H1 (cell line): ENCODE measurements at regions not wholly inside any gene's neighbourhood (a gene's known extent, or its start where the extent isn't known, plus 50 kb on each side); places are given as distances from the start of the nearest gene placed in this dataset.

ENCODE experiments used
- BACH1 ChIP-seq: IDR thresholded peaks from 2 replicates; pipeline ENCODE4 v1.6.1; 2012; ENCODE audit warnings: low read length, improper control_type of control experiment
- CBX5 ChIP-seq: fragments of 300-800, 300-1000 bp; sonication (generic); IDR thresholded peaks from 2 replicates; pipeline ENCODE4 v1.7.1; 2016; ENCODE audit warnings: antibody characterized with exemption, low read length, low read depth
- CEBPB ChIP-seq: IDR thresholded peaks from 2 replicates; pipeline ENCODE4 v1.6.1; 2012; ENCODE audit warnings: low read depth, low read length
- CHD1 ChIP-seq: IDR thresholded peaks from 2 replicates; pipeline ENCODE4 v1.6.1; 2012; ENCODE audit warnings: low read depth, low read length, improper control_type of control experiment
- CTBP2 ChIP-seq: IDR thresholded peaks from 2 replicates; pipeline ENCODE4 v1.7.0; 2011; ENCODE audit warnings: borderline replicate concordance, mild to moderate bottlenecking, moderate library complexity, mixed read lengths, low read length; ENCODE audit not compliant: insufficient read depth, insufficient read length
- GABPA ChIP-seq: IDR thresholded peaks from 2 replicates; pipeline ENCODE4 v1.6.1; 2011; ENCODE audit warnings: mild to moderate bottlenecking, low read length, moderate library complexity, borderline replicate concordance; ENCODE audit not compliant: insufficient read depth
- JUN ChIP-seq: IDR thresholded peaks from 2 replicates; pipeline ENCODE4 v1.6.1; 2011; ENCODE audit warnings: low read depth, mild to moderate bottlenecking, improper control_type of control experiment, low read length
- NANOG ChIP-seq: IDR thresholded peaks from 2 replicates; pipeline ENCODE4 v1.6.1; 2011; ENCODE audit warnings: low read length, low read depth, mild to moderate bottlenecking, inconsistent platforms; ENCODE audit not compliant: insufficient read depth, poor library complexity, severe bottlenecking
- PHF8 ChIP-seq: fragments of 200-600 bp; sonication (generic); conservative IDR thresholded peaks from 2 replicates; pipeline ENCODE4 v1.7.1; 2012; ENCODE audit warnings: low read depth, mild to moderate bottlenecking, inconsistent platforms, low read length, moderate library complexity
- POLR2A ChIP-seq, 2 experiments: IDR thresholded peaks; 1 replicate in 1 of 2; 2 replicates in 1 of 2; pipeline ENCODE4 v1.6.1; 2011; ENCODE audit warnings: low read depth in 2 of 2, low read length in 2 of 2, mild to moderate bottlenecking in 2 of 2; ENCODE audit errors: control extremely low read depth in 1 of 2
- POU5F1 ChIP-seq: IDR thresholded peaks from 2 replicates; pipeline ENCODE4 v1.6.1; 2011; ENCODE audit warnings: low read depth, mild to moderate bottlenecking, low read length, moderate library complexity
- RXRA ChIP-seq: IDR thresholded peaks from 2 replicates; pipeline ENCODE4 v1.6.1; 2011; ENCODE audit warnings: low read depth, mild to moderate bottlenecking, low read length, moderate library complexity; ENCODE audit not compliant: insufficient read depth
- SAP30 ChIP-seq: fragments of 300-600 bp; sonication (generic); IDR thresholded peaks from 2 replicates; pipeline ENCODE4 v1.7.1; 2012; ENCODE audit warnings: low read length, moderate library complexity, mild to moderate bottlenecking, inconsistent platforms; ENCODE audit not compliant: insufficient read depth, insufficient replicate concordance
- SIN3A ChIP-seq, 2 experiments: IDR thresholded peaks in 1 of 2; conservative IDR thresholded peaks in 1 of 2; 2 replicates each; pipeline ENCODE4 v1.6.1; 2011 to 2012; ENCODE audit warnings: low read length in 2 of 2, improper control_type of control experiment in 1 of 2, low read depth in 1 of 2, mild to moderate bottlenecking in 1 of 2
- SIRT6 ChIP-seq: IDR thresholded peaks from one replicate; pipeline ENCODE4 v1.7.1; 2012; ENCODE audit warnings: low read length, inconsistent platforms
- TAF1 ChIP-seq: IDR thresholded peaks from 2 replicates; pipeline ENCODE4 v1.6.1; 2011; ENCODE audit warnings: mild to moderate bottlenecking, low read depth, low read length
- TBP ChIP-seq: IDR thresholded peaks from 2 replicates; pipeline ENCODE4 v1.6.1; 2011; ENCODE audit warnings: low read depth, low read length, improper control_type of control experiment
- TF ChIP-seq, protein P1 (sequence below): IDR thresholded peaks from 2 replicates; pipeline ENCODE4 v1.6.1; 2012; ENCODE audit warnings: low read length, inconsistent platforms
- TF ChIP-seq, protein P2 (sequence below): IDR thresholded peaks from 2 replicates; pipeline ENCODE4 v1.6.1; 2011; ENCODE audit warnings: low read depth, mild to moderate bottlenecking, low read length; ENCODE audit not compliant: insufficient read depth
- TF ChIP-seq, protein P3 (sequence below), 3 experiments: IDR thresholded peaks; 1 replicate in 2 of 3; 2 replicates in 1 of 3; pipeline versions ENCODE4 v1.5.1 to v1.6.1; 2011; ENCODE audit warnings: low read length in 3 of 3, mild to moderate bottlenecking in 3 of 3, inconsistent platforms in 2 of 3, low read depth in 1 of 3, moderate library complexity in 1 of 3; ENCODE audit not compliant: insufficient read depth in 1 of 3; ENCODE audit errors: control extremely low read depth in 1 of 3

DNA sequence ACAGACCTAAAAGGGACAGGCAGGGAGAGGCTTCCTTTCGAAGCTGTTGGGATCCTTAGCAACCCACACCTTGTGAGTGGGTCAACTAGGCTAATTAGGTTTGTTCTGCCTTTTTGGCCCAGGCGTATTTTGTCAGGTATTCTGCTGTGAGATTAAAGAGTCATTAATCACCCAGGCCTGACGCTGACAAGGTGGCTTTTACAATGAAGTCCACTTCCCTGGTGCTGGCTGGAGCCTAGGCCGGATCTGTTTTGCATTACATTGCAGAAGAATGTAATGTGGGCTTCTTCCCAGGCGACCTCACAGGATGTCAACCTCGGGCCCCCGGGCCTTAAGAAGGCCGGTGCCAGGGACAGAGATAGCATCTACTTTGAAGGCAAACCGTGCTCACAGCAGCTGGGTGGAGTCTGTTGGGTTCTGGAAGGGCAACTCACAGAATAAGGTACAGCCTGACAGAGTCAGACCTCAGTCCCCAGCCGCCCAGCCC is 76.9 kb downstream of the HES1 start (continued):
- TF ChIP-seq SIN3A (conservative IDR thresholded peaks at IDR 0.05 in 1 of 2, IDR thresholded peaks at IDR 0.05 in 1 of 2; ENCODE audit: low read depth in 1 of 2, low read length in 2 of 2) (0 out of 4 replicates have a peak, but pooled peaks have one; percentile 24 to 49), CBX5 (no peak), GABPA (no peak), CTBP2 (peak; percentile 77), BACH1 (no peak), JUN (no peak), POU5F1 (no peak), PHF8 (no peak; the same call in 1 of the 2 replicates), TAF1 (peak; percentile 60; the same call in 1 of the 2 replicates), NANOG (no peak), SAP30 (no peak), RXRA (no peak), TBP (peak; percentile 47; the same call in 1 of the 2 replicates), POLR2A (IDR thresholded peaks at IDR 0.05; ENCODE audit: control extremely low read depth in 1 of 2, low read depth in 2 of 2, low read length in 2 of 2) (no peak), SIRT6 (no peak), CEBPB (no peak), CHD1 (no peak)
- TF ChIP-seq, protein P1, sequence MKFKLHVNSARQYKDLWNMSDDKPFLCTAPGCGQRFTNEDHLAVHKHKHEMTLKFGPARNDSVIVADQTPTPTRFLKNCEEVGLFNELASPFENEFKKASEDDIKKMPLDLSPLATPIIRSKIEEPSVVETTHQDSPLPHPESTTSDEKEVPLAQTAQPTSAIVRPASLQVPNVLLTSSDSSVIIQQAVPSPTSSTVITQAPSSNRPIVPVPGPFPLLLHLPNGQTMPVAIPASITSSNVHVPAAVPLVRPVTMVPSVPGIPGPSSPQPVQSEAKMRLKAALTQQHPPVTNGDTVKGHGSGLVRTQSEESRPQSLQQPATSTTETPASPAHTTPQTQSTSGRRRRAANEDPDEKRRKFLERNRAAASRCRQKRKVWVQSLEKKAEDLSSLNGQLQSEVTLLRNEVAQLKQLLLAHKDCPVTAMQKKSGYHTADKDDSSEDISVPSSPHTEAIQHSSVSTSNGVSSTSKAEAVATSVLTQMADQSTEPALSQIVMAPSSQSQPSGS: no peak
- TF ChIP-seq, protein P2, sequence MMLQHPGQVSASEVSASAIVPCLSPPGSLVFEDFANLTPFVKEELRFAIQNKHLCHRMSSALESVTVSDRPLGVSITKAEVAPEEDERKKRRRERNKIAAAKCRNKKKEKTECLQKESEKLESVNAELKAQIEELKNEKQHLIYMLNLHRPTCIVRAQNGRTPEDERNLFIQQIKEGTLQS: no peak
- TF ChIP-seq, protein P3, sequence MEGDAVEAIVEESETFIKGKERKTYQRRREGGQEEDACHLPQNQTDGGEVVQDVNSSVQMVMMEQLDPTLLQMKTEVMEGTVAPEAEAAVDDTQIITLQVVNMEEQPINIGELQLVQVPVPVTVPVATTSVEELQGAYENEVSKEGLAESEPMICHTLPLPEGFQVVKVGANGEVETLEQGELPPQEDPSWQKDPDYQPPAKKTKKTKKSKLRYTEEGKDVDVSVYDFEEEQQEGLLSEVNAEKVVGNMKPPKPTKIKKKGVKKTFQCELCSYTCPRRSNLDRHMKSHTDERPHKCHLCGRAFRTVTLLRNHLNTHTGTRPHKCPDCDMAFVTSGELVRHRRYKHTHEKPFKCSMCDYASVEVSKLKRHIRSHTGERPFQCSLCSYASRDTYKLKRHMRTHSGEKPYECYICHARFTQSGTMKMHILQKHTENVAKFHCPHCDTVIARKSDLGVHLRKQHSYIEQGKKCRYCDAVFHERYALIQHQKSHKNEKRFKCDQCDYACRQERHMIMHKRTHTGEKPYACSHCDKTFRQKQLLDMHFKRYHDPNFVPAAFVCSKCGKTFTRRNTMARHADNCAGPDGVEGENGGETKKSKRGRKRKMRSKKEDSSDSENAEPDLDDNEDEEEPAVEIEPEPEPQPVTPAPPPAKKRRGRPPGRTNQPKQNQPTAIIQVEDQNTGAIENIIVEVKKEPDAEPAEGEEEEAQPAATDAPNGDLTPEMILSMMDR (IDR thresholded peaks at IDR 0.05; ENCODE audit: control extremely low read depth in 1 of 3, insufficient read depth in 1 of 3, low read depth in 1 of 3, low read length in 3 of 3): no peak; a peak in 1 of 4 replicates
